ENCODE measurements at regions not wholly inside any gene's neighbourhood (a gene's known extent, or its start where the extent isn't known, plus 50 kb on each side); places are given as distances from the start of the nearest gene placed in this dataset.

- H2AFZ ChIP-seq (ENCODE audit: low read depth, low read length): no peak overlapping the region
- ChIA-PET CTCF (interaction anchor here (0.8 kb wide), 1 partner anchor 134 kb away, joined by 4 read pairs; no protein-coding TSS in a partner anchor), POLR2A (no interaction called here)
- H4K20me1 ChIP-seq (replicated peaks; ENCODE audit: control insufficient read depth, extremely low read depth, insufficient read depth, low read length): no peaks in the 10 kb centered on the region
- H3K4me2 ChIP-seq (ENCODE audit: insufficient read depth, low read length): no peak overlapping the region
- H3K27ac ChIP-seq (ENCODE audit: insufficient read depth, low read depth, low read length): no peak overlapping the region
- no peaks in the 10 kb centered on the region for H3K36me3 ChIP-seq (ENCODE audit: control insufficient read depth in 2 of 2, extremely low read depth in 1 of 2, insufficient read depth in 2 of 2, low read length in 2 of 2)
- intact Hi-C loops (cut with micrococcal nuclease) (no loop called here), dilution Hi-C loops (cut with MboI; ENCODE audit: extremely low pct_ligation_motif_present, low sequenced_read_pairs) (no loop called here)
- no peaks in the 10 kb centered on the region for H3K4me1 ChIP-seq (ENCODE audit: control insufficient read depth, extremely low read depth, insufficient read depth, low read length)
- DNase-seq (ENCODE audit: low read depth, low spot score) (no peak), FAIRE-seq (no peak)
- no peaks in the 10 kb centered on the region for H3K27me3 ChIP-seq (ENCODE audit: control insufficient read depth in 2 of 2, insufficient read depth in 2 of 2, low read length in 2 of 2)
- H3K9ac ChIP-seq (replicated peaks; ENCODE audit: extremely low read depth, insufficient read depth, low read length): no peak overlapping the region
- no peaks in the 10 kb centered on the region for H3K79me2 ChIP-seq (ENCODE audit: control insufficient read depth, insufficient read depth, low read length)
- H3K4me3 ChIP-seq (replicated peaks in 1 of 3; ENCODE audit: insufficient read depth in 1 of 3, low read depth in 1 of 3, low read length in 3 of 3): no peak overlapping the region
- H3K9me1 ChIP-seq (replicated peaks; ENCODE audit: control insufficient read depth, extremely low read depth, insufficient read depth, low read length): no peaks in the 10 kb centered on the region
- TF ChIP-seq MAX (IDR thresholded peaks at IDR 0.05; ENCODE audit: insufficient read depth, insufficient read length): no peak
- TF ChIP-seq CTCF (IDR thresholded peaks at IDR 0.05; ENCODE audit: extremely low read depth in 1 of 2, insufficient read depth in 1 of 2, low read depth in 1 of 2, low read length in 2 of 2): no peak
- H3K9me3 ChIP-seq (replicated peaks; ENCODE audit: control insufficient read depth, insufficient read depth, low read length): no peaks in the 10 kb centered on the region
- no TSS peak for BruUV-seq (replicated peaks)
These were observed 1139.3 kb downstream of the HACE1 start for GRCh38 chr6:103720393-103720792.

GRCh38 chr6:103719545-103719944 lies 1140.2 kb downstream of the HACE1 start:
- no peaks in the 10 kb centered on the region for H3K9me3 ChIP-seq (replicated peaks; ENCODE audit: control insufficient read depth, insufficient read depth, low read length)
- no peaks in the 10 kb centered on the region for H4K20me1 ChIP-seq (replicated peaks; ENCODE audit: control insufficient read depth, extremely low read depth, insufficient read depth, low read length)
- dilution Hi-C loops (cut with MboI; ENCODE audit: extremely low pct_ligation_motif_present, low sequenced_read_pairs) (no loop called here), intact Hi-C loops (cut with micrococcal nuclease) (no loop called here)
- ChIA-PET POLR2A (no interaction called here), CTCF (no interaction called here)
- H3K36me3 ChIP-seq (ENCODE audit: control insufficient read depth in 2 of 2, extremely low read depth in 1 of 2, insufficient read depth in 2 of 2, low read length in 2 of 2): no peaks in the 10 kb centered on the region
- TF ChIP-seq GATA2 (IDR thresholded peaks at IDR 0.05; ENCODE audit: insufficient read depth, insufficient read length, low read depth, low read length) (no peak), POLR2AphosphoS5 (IDR thresholded peaks at IDR 0.05; ENCODE audit: insufficient read depth, low read depth, low read length) (no peak), JUN (IDR thresholded peaks at IDR 0.05; ENCODE audit: borderline replicate concordance, insufficient read depth, insufficient read length, low read depth) (no peak), MAX (IDR thresholded peaks at IDR 0.05; ENCODE audit: insufficient read depth, insufficient read length) (no peak)
- FAIRE-seq (no peak), DNase-seq (ENCODE audit: low read depth, low spot score) (no peak)
- H3K4me3 ChIP-seq (replicated peaks in 1 of 3; ENCODE audit: insufficient read depth in 1 of 3, low read depth in 1 of 3, low read length in 3 of 3): no peak overlapping the region
- H2AFZ ChIP-seq (ENCODE audit: low read depth, low read length): no peak overlapping the region
- no peak overlapping the region for H3K27ac ChIP-seq (ENCODE audit: insufficient read depth, low read depth, low read length)
- H3K4me2 ChIP-seq (ENCODE audit: insufficient read depth, low read length): no peak overlapping the region
- no peaks in the 10 kb centered on the region for H3K79me2 ChIP-seq (ENCODE audit: control insufficient read depth, insufficient read depth, low read length)
- BruUV-seq (replicated peaks): no TSS peak
- H3K27me3 ChIP-seq (ENCODE audit: control insufficient read depth in 2 of 2, insufficient read depth in 2 of 2, low read length in 2 of 2): no peaks in the 10 kb centered on the region
- no peaks in the 10 kb centered on the region for H3K9me1 ChIP-seq (replicated peaks; ENCODE audit: control insufficient read depth, extremely low read depth, insufficient read depth, low read length)
- H3K9ac ChIP-seq (replicated peaks; ENCODE audit: extremely low read depth, insufficient read depth, low read length): no peak overlapping the region
- H3K4me1 ChIP-seq (ENCODE audit: control insufficient read depth, extremely low read depth, insufficient read depth, low read length): no peaks in the 10 kb centered on the region

Measured in endothelial cell of umbilical vein (primary cell).